ENCODE measurements at regions not wholly inside any gene's neighbourhood (a gene's known extent, or its start where the extent isn't known, plus 50 kb on each side); places are given as distances from the start of the nearest gene placed in this dataset.
A peak's percentile ranks its signal among the peaks of the same experiment; 100 is the strongest.

DNA sequence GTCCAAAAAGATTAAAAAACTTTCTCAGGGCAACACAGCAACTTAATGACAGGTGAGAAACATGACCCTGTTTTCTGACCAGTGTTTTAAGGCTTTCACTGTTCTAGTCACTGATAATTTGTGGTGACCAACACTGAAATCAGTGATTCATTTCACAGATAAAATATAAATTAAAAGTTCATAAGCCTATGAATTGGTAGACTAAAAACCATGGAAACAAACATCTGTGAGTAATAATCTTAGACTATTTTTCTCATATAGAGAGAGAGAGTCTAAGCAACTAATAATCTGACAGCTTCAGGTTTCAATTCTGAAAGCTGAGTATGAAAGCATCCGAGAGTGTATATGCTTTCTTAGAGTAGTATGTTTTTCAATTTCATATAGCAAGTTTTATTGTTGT lies 536.9 kb downstream of the ADGRL2 start:
- H3K9ac ChIP-seq (ENCODE audit: control insufficient read depth, insufficient read depth, low read length): no peak overlapping the region
- H3K27ac ChIP-seq (ENCODE audit: control insufficient read depth, insufficient read depth): no peak overlapping the region
- peak; percentile 90 for ATAC-seq
- no peak overlapping the region for H3K4me2 ChIP-seq (ENCODE audit: control insufficient read depth, insufficient read depth)
- H3K4me1 ChIP-seq (ENCODE audit: control insufficient read depth, insufficient read depth, low read length): no peaks in the 10 kb centered on the region
- POLR2A ChIA-PET: no interaction called here
- CTCF ChIA-PET: interaction anchor here (1.0 kb wide), 1 partner anchor 76 kb away, joined by 3 read pairs; no protein-coding TSS in a partner anchor
- H3K27me3 ChIP-seq (replicated peaks in 1 of 2; ENCODE audit: control insufficient read depth in 2 of 2, insufficient read depth in 2 of 2, low read length in 1 of 2): no peaks in the 10 kb centered on the region
- H3K9me3 ChIP-seq (replicated peaks; ENCODE audit: control insufficient read depth, insufficient read depth, low read length): no peaks in the 10 kb centered on the region
- TF ChIP-seq JUNB (IDR thresholded peaks at IDR 0.05) (peak; percentile 85), BRCA1 (IDR thresholded peaks at IDR 0.05; ENCODE audit: low read depth, low read length) (no peak), BMI1 (IDR thresholded peaks at IDR 0.05; ENCODE audit: borderline replicate concordance) (peak; percentile 50), EED (IDR thresholded peaks at IDR 0.05; ENCODE audit: low read depth) (no peak), NFIC (IDR thresholded peaks at IDR 0.05; ENCODE audit: low read depth, low read length) (peak; percentile 37; the same call in 1 of the 2 replicates), GABPA (IDR thresholded peaks at IDR 0.05; ENCODE audit: low read depth) (0 out of 2 replicates have a peak, but pooled peaks have one; percentile 16), NR2F1 (conservative IDR thresholded peaks at IDR 0.05) (peak; percentile 66), BCL11A (IDR thresholded peaks at IDR 0.05; ENCODE audit: low read depth, low read length) (peak; percentile 44; the same call in 1 of the 2 replicates), ZNF217 (IDR thresholded peaks at IDR 0.05) (peak; percentile 80; the same call in 1 of the 2 replicates), FOXM1 (IDR thresholded peaks at IDR 0.05; ENCODE audit: low read depth, low read length) (0 out of 2 replicates have a peak, but pooled peaks have one; percentile 27), EP300 (IDR thresholded peaks at IDR 0.05; ENCODE audit: borderline replicate concordance in 1 of 2, control insufficient read depth in 1 of 2, low read depth in 2 of 2, low read length in 2 of 2) (0 out of 4 replicates have a peak, but pooled peaks of 1 of the 2 experiments have one; percentile 14), RUNX3 (IDR thresholded peaks at IDR 0.05; ENCODE audit: low read length) (peak; percentile 56; the same call in 1 of the 2 replicates), NBN (IDR thresholded peaks at IDR 0.05) (no peak), SUPT20H (IDR thresholded peaks at IDR 0.05; ENCODE audit: borderline replicate concordance, control insufficient read depth, low read depth, low read length) (no peak), NFYA (IDR thresholded peaks at IDR 0.05; ENCODE audit: borderline replicate concordance, low read depth, low read length) (no peak), MTA2 (IDR thresholded peaks at IDR 0.05; ENCODE audit: low read depth) (peak; percentile 89), HDAC6 (IDR thresholded peaks at IDR 0.05; ENCODE audit: unreplicated experiment) (no peak)
- TF ChIP-seq, protein P1, sequence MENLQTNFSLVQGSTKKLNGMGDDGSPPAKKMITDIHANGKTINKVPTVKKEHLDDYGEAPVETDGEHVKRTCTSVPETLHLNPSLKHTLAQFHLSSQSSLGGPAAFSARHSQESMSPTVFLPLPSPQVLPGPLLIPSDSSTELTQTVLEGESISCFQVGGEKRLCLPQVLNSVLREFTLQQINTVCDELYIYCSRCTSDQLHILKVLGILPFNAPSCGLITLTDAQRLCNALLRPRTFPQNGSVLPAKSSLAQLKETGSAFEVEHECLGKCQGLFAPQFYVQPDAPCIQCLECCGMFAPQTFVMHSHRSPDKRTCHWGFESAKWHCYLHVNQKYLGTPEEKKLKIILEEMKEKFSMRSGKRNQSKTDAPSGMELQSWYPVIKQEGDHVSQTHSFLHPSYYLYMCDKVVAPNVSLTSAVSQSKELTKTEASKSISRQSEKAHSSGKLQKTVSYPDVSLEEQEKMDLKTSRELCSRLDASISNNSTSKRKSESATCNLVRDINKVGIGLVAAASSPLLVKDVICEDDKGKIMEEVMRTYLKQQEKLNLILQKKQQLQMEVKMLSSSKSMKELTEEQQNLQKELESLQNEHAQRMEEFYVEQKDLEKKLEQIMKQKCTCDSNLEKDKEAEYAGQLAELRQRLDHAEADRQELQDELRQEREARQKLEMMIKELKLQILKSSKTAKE (IDR thresholded peaks at IDR 0.05; ENCODE audit: low read depth, poor library complexity, severe bottlenecking): peak; percentile 42
- TF ChIP-seq, protein P2, sequence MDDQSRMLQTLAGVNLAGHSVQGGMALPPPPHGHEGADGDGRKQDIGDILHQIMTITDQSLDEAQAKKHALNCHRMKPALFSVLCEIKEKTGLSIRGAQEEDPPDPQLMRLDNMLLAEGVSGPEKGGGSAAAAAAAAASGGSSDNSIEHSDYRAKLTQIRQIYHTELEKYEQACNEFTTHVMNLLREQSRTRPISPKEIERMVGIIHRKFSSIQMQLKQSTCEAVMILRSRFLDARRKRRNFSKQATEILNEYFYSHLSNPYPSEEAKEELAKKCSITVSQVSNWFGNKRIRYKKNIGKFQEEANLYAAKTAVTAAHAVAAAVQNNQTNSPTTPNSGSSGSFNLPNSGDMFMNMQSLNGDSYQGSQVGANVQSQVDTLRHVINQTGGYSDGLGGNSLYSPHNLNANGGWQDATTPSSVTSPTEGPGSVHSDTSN (IDR thresholded peaks at IDR 0.05; ENCODE audit: insufficient replicate concordance, low read depth, low read length): no peak
- TF ChIP-seq, protein P3, sequence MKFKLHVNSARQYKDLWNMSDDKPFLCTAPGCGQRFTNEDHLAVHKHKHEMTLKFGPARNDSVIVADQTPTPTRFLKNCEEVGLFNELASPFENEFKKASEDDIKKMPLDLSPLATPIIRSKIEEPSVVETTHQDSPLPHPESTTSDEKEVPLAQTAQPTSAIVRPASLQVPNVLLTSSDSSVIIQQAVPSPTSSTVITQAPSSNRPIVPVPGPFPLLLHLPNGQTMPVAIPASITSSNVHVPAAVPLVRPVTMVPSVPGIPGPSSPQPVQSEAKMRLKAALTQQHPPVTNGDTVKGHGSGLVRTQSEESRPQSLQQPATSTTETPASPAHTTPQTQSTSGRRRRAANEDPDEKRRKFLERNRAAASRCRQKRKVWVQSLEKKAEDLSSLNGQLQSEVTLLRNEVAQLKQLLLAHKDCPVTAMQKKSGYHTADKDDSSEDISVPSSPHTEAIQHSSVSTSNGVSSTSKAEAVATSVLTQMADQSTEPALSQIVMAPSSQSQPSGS (IDR thresholded peaks at IDR 0.05; ENCODE audit: low read length): peak; percentile 49; the same call in 1 of the 2 replicates
- 4% methylated on average over 1 of the region's 1 CpG for WGBS (ENCODE audit: insufficient coverage, insufficient replicate concordance, low lambda C conversion rate, missing lambda C conversion rate)
- RAD21 ChIA-PET (ENCODE audit: unreplicated experiment): interaction anchor here (1.1 kb wide), 2 partner anchors 16 to 249 kb away, joined by 3 read pairs; no protein-coding TSS in a partner anchor
- no peak overlapping the region for H2AFZ ChIP-seq (ENCODE audit: control insufficient read depth, low read depth, low read length)
- no peaks in the 10 kb centered on the region for H3K79me2 ChIP-seq (ENCODE audit: control insufficient read depth, insufficient read depth, low read length)
- BruUV-seq (replicated peaks): no TSS peak
- in situ Hi-C loops (cut with MboI) (no loop called here), intact Hi-C loops (cut with micrococcal nuclease; ENCODE audit: unreplicated experiment) (no loop called here)
- FAIRE-seq: no peak
- no peaks in the 10 kb centered on the region for H3K36me3 ChIP-seq (ENCODE audit: control insufficient read depth in 2 of 2, insufficient read depth in 2 of 2, low read length in 1 of 2)
- SMC1A ChIA-PET (ENCODE audit: uncharacterized antibody, unreplicated experiment): interaction anchor here (0.7 to 1.4 kb wide), 5 partner anchors 16 to 185 kb away, joined by 3 read pairs; no protein-coding TSS in a partner anchor
- no peak overlapping the region for H3K4me3 ChIP-seq
- DNase-seq (ENCODE audit: low read depth, low spot score): no peak
- H4K20me1 ChIP-seq (ENCODE audit: control insufficient read depth, insufficient read depth): no peaks in the 10 kb centered on the region
